GM13976 (cell line): ENCODE measurements at regions not wholly inside any gene's neighbourhood (a gene's known extent, or its start where the extent isn't known, plus 50 kb on each side); places are given as distances from the start of the nearest gene placed in this dataset.

ENCODE experiments used
- DNase-seq: peaks from one replicate; pipeline ENCODE4 v3.0.0; 2012; ENCODE audit warnings: low spot score
- in situ Hi-C: fragments of 300-500 bp; cut with MboI; formaldehyde crosslinking; loops from one replicate; pipeline ENCODE4 v1.12.0; 2022; ENCODE audit warnings: low sequenced_read_pairs, mixed read lengths, inconsistent platforms; ENCODE audit not compliant: unreplicated experiment
- TF ChIP-seq, protein P1 (sequence below): IDR thresholded peaks from 2 replicates; pipeline ENCODE4 v1.5.1; 2012; ENCODE audit warnings: borderline replicate concordance, mild to moderate bottlenecking; ENCODE audit not compliant: insufficient read depth; ENCODE audit errors: extremely low read depth, missing control alignments, control extremely low read depth

DNA sequence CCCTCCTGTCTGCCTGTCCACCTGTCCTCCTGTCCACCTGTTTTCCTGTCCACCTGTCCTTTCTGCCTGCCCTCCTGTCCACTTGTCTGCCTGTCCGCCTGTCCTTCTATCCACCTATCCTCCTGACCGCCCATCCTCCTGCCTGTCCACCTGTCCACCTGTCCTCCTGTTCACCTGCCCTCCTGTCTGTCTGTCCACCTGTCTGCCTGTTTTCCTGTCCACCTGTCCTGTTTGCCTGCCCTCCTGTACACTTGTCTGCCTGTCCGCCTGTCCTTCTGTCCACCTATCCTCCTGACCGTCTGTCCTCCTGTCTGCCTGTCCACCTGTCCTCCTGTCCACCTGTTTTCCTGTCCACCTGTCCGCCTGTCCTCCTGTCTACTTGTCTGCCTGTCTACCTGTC, 682.8 kb downstream of the TBC1D22A start:
- in situ Hi-C loops = no loop called here
- TF ChIP-seq, protein P1, sequence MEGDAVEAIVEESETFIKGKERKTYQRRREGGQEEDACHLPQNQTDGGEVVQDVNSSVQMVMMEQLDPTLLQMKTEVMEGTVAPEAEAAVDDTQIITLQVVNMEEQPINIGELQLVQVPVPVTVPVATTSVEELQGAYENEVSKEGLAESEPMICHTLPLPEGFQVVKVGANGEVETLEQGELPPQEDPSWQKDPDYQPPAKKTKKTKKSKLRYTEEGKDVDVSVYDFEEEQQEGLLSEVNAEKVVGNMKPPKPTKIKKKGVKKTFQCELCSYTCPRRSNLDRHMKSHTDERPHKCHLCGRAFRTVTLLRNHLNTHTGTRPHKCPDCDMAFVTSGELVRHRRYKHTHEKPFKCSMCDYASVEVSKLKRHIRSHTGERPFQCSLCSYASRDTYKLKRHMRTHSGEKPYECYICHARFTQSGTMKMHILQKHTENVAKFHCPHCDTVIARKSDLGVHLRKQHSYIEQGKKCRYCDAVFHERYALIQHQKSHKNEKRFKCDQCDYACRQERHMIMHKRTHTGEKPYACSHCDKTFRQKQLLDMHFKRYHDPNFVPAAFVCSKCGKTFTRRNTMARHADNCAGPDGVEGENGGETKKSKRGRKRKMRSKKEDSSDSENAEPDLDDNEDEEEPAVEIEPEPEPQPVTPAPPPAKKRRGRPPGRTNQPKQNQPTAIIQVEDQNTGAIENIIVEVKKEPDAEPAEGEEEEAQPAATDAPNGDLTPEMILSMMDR = no peak
- DNase-seq = no peak

GRCh38 chr22:47444746-47445065, 682.3 kb downstream of the TBC1D22A start:
- TF ChIP-seq, protein P1 = no peak
- no peak for DNase-seq
- in situ Hi-C loops = no loop called here

GRCh38 chr22:47443836-47444745, 681.6 kb downstream of the TBC1D22A start:
- TF ChIP-seq, protein P1 = no peak
- DNase-seq = no peak
- in situ Hi-C loops = no loop called here

DNA sequence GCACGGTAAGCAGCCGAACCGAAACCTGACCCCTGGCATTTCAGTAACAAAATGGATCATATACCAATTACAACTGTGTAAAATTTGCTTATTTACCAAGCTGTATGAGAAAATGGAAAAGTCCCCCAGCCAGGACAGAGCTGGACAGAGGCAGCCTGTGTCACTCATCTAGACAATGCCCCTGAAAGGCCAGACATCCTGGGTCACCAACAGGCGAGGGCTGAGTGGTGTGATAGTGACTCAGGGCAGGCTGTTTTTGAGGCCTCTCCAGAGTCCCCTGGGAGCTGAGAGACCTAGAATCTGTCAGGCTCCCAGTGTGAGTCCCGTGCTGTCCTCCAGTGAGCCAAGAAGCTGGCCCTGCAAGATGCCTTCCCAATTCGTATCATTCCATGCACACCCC, 680.4 kb downstream of the TBC1D22A start:
- TF ChIP-seq, protein P1 = no peak
- in situ Hi-C loops = no loop called here
- no peak for DNase-seq

DNA sequence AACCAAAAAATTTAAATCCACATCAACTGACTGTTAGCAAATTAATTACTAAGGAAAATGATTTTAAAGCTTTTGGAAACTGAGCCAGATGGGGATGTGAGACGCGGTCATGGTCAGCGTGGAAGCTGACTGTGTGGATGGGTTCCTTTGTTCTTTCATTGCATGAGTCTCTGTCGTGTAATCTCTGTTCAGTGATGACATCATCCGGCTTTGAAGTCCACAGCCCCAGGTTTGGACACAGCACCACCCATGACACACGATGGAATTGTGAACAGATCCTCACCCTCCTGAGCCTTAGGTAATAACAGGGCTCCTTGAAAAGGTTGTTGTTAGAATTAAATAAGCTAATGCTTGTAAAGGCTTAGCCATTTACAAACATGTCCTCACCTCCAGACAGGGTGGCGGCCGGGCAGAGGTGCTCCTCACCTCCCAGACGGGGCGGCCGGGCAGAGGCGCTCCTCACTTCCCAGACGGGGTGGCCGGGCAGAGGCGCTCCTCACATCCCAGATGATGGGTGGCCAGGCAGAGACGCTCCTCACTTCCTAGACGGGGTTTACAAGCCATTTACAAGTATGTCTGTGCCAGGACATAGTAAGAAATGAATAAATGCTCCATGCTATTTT, 677.3 kb downstream of the TBC1D22A start:
- TF ChIP-seq, protein P1 = no peak
- no peak for DNase-seq
- in situ Hi-C loops = no loop called here

DNA sequence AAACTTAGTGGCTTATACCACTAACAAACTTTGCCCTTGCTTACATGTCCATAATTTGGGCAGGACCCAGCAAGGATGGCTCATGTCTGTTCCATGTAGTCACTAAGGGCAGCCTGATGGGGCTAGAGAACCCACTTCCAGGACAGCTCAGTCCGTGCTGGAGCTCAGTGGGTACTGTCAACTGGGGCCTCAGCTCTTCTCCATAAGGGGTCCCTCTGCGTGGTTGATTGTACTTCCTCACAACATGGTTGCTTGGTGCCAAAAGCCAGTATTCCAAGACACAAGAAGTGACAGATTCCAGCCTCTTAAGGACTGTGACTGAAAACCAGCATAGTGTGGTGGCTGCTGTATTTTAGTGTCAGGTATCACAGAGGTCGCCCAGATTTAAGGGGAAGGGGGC, 675.2 kb downstream of the TBC1D22A start:
- in situ Hi-C loops = no loop called here
- TF ChIP-seq, protein P1 = no peak
- no peak for DNase-seq

DNA sequence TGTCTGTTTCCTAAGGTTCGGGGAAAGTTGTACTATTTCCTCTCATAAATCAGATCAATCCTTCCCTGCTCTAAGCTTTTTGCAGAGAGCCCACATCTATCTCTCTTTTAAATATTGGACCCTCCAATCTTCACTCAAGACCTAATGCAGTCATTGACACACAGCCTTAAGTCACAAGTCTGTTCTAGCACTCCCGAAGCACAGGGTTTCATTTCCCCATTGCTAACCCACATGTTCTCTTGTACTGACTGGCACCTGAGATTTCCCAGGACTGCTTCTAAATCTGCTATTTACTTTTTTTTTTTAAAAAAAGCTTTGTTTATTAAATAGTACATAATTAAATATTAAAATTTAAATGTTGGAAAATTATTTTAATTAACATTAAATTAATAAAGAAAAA, 674.7 kb downstream of the TBC1D22A start:
- no peak for DNase-seq
- TF ChIP-seq, protein P1 = no peak

More for the DNA sequence above, 674.7 kb downstream of the TBC1D22A start:
- in situ Hi-C loops = no loop called here
